ENCODE measurements at regions not wholly inside any gene's neighbourhood (a gene's known extent, or its start where the extent isn't known, plus 50 kb on each side); places are given as distances from the start of the nearest gene placed in this dataset.

GRCh38 chr13:85095418-85096272 is 703.6 kb downstream of the SLITRK6 start:
- no peaks in the 10 kb centered on the region for H3K36me3 ChIP-seq (replicated peaks; ENCODE audit: control insufficient read depth, insufficient read depth, low read length)
- H3K4me3 ChIP-seq (ENCODE audit: insufficient read depth, low read depth, low read length) = no peak overlapping the region
- no peak for DNase-seq
- H3K27me3 ChIP-seq (ENCODE audit: control insufficient read depth, insufficient read depth, low read length) = no peaks in the 10 kb centered on the region

- no peak for DNase-seq
Observed at GRCh38 chr13:85093808-85094207, 705.4 kb downstream of the SLITRK6 start.

GRCh38 chr13:85091631-85092234 is 707.5 kb downstream of the SLITRK6 start:
- no peak for DNase-seq

More at GRCh38 chr13:85093808-85094207, 705.4 kb downstream of the SLITRK6 start:
- no peak overlapping the region for H3K4me3 ChIP-seq (ENCODE audit: insufficient read depth, low read depth, low read length)
- no peaks in the 10 kb centered on the region for H3K36me3 ChIP-seq (replicated peaks; ENCODE audit: control insufficient read depth, insufficient read depth, low read length)
- no peaks in the 10 kb centered on the region for H3K27me3 ChIP-seq (ENCODE audit: control insufficient read depth, insufficient read depth, low read length)

DNA sequence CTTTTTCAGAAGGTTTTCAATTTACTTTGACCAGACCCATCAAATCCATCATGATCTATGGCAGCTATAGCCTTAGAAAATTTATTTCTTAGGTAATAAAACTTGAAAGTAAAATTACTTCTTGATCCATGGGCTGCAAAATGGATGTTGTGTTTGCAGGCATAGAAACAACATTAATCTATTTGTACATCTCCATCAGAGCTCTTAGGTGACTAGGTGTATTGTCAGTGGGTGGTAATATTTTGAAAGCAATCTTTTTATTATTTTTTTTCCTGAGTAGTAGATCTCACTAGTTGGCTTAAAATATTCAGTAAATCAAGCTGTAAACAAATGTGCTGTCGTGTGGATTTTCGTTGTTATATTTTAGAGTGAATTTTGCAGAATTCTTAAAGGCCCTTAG is 710.0 kb downstream of the SLITRK6 start:
- no peak for DNase-seq
- no peak overlapping the region for H3K4me3 ChIP-seq (ENCODE audit: insufficient read depth, low read depth, low read length)

More at GRCh38 chr13:85091631-85092234, 707.5 kb downstream of the SLITRK6 start:
- no peaks in the 10 kb centered on the region for H3K36me3 ChIP-seq (replicated peaks; ENCODE audit: control insufficient read depth, insufficient read depth, low read length)
- no peaks in the 10 kb centered on the region for H3K27me3 ChIP-seq (ENCODE audit: control insufficient read depth, insufficient read depth, low read length)
- no peak overlapping the region for H3K4me3 ChIP-seq (ENCODE audit: insufficient read depth, low read depth, low read length)

GRCh38 chr13:85080691-85081090 is 718.5 kb downstream of the SLITRK6 start:
- Histone ChIP-seq H3K4me3 (ENCODE audit: insufficient read depth, low read depth, low read length) (no peak overlapping the region), H3K36me3 (replicated peaks; ENCODE audit: control insufficient read depth, insufficient read depth, low read length) (no peaks in the 10 kb centered on the region), H3K27me3 (ENCODE audit: control insufficient read depth, insufficient read depth, low read length) (no peaks in the 10 kb centered on the region)
- no peak for DNase-seq

More for the DNA sequence above, 710.0 kb downstream of the SLITRK6 start:
- Histone ChIP-seq H3K36me3 (replicated peaks; ENCODE audit: control insufficient read depth, insufficient read depth, low read length) (no peaks in the 10 kb centered on the region), H3K27me3 (ENCODE audit: control insufficient read depth, insufficient read depth, low read length) (no peaks in the 10 kb centered on the region)

DNA sequence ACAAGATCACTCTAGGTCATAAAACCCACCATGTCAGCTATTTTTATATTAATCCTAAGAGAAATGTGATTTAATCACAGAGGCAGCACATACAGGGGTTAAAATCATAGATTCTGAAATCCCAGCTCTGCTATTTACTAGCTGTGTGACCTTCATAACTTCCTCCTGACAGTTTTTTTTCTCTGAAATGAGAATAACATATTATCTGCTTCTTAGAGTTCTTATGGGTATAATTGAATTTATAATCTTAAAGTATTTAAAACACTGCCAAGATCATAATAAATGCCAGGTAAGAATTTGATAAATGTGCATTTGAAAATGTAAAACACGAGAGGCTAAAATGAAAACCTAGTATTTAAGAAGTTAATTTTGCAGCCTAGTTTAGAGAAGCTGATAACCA is 722.9 kb downstream of the SLITRK6 start:
- H3K4me3 ChIP-seq (ENCODE audit: insufficient read depth, low read depth, low read length) = no peak overlapping the region
- H3K36me3 ChIP-seq (replicated peaks; ENCODE audit: control insufficient read depth, insufficient read depth, low read length) = no peaks in the 10 kb centered on the region
- no peak for DNase-seq
- no peaks in the 10 kb centered on the region for H3K27me3 ChIP-seq (ENCODE audit: control insufficient read depth, insufficient read depth, low read length)

DNA sequence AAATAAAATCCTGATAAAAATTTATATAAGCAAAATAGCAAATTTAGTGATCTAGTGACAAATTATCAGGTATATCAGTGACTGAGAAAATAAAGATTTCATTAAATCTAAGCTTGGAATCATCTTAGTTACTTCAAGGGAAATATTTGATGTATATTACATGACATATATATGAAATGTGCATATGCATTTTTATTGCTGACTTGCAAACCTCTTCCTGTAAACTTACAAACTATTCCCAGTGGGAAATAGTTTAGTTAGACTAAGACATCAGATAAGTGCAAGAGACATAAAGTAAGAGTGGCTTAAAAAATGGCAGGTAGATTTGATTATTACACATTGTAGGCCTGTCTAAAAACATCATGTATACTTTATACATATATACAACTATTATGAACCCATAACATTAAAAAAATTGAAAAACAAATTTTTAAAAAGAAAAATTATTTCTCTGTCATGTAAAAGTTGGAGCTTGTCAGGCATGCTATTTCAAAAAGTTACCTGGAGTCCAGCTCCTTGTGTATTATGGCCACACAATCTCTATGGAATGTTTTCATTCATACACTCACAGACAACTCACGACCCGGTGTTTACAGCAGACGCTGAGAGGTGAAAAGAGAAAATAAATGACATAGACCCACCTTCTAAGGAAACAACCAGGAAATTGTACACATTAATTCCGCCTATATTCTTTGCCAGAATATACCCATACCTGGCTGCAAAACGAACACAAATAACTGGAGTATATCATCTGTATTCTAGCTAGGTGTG is 724.5 kb downstream of the SLITRK6 start:
- no peak for DNase-seq
- H3K4me3 ChIP-seq (ENCODE audit: insufficient read depth, low read depth, low read length) = no peak overlapping the region
- no peaks in the 10 kb centered on the region for H3K36me3 ChIP-seq (replicated peaks; ENCODE audit: control insufficient read depth, insufficient read depth, low read length)
- H3K27me3 ChIP-seq (ENCODE audit: control insufficient read depth, insufficient read depth, low read length) = no peaks in the 10 kb centered on the region

DNA sequence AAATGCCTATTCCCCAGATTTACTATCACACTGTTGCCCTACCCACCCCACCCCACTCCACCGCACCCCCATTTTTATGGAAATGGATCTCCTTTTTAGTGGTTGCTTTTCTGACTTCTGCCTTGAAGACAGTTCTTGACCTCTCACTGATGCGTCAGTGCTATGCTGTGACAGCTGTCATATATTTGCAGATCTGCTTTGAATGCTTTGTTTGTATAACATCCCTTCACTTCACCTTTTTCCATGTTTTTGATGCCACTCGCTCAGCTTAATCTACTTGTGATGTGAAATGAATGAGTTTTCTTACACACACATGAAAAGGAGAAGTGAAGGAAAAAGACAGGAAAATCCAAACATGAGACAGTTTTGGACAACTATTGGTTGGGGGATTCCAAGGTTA is 731.0 kb downstream of the SLITRK6 start:
- Histone ChIP-seq H3K4me3 (ENCODE audit: insufficient read depth, low read depth, low read length) (no peak overlapping the region), H3K36me3 (replicated peaks; ENCODE audit: control insufficient read depth, insufficient read depth, low read length) (no peaks in the 10 kb centered on the region), H3K27me3 (ENCODE audit: control insufficient read depth, insufficient read depth, low read length) (no peaks in the 10 kb centered on the region)
- DNase-seq = no peak

DNA sequence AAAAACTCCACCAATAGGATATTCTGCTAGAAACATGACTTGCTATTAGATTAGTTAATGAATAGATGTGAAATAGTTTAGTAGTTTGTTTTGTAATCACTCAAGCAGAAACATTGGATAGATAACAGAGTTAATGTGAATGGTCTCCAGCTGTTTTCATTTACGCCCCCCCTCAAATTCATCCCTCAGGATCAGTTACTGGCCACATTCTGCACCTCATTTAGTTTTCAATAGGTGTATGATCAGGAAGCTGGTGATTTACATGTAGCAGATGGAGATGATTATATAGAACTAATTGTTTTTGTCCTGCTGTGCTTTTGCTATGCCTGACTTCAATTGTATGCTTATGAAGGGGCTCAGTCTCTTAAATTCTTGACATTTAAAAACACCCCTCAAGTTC is 759.0 kb downstream of the SLITRK6 start:
- DNase-seq = no peak
- Histone ChIP-seq H3K36me3 (replicated peaks; ENCODE audit: control insufficient read depth, insufficient read depth, low read length) (no peaks in the 10 kb centered on the region), H3K27me3 (ENCODE audit: control insufficient read depth, insufficient read depth, low read length) (no peaks in the 10 kb centered on the region), H3K4me3 (ENCODE audit: insufficient read depth, low read depth, low read length) (no peak overlapping the region)

GRCh38 chr13:85031771-85032170 is 767.4 kb downstream of the SLITRK6 start:
- DNase-seq = no peak
- Histone ChIP-seq H3K36me3 (replicated peaks; ENCODE audit: control insufficient read depth, insufficient read depth, low read length) (no peaks in the 10 kb centered on the region), H3K4me3 (ENCODE audit: insufficient read depth, low read depth, low read length) (no peak overlapping the region), H3K27me3 (ENCODE audit: control insufficient read depth, insufficient read depth, low read length) (no peaks in the 10 kb centered on the region)

DNA sequence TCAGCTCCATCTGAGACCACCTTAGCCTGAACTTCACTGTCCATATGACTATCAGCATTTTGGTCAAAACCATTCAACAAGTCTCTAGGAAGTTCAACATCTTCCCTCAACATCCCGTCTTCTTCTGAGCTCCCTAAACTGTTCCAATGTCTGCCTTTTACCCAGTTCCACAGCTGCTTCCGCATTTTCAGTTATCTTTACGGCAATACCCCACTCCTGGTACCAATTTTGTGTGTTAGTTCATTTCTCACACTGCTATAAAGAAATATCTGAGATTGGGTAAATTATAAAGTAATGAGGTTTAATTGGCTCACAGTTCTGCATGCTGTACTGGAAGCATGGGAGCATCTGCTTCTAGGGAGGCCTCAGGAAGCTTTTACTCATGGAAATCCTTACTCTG is 771.2 kb downstream of the SLITRK6 start:
- Histone ChIP-seq H3K27me3 (ENCODE audit: control insufficient read depth, insufficient read depth, low read length) (no peaks in the 10 kb centered on the region), H3K36me3 (replicated peaks; ENCODE audit: control insufficient read depth, insufficient read depth, low read length) (no peaks in the 10 kb centered on the region), H3K4me3 (ENCODE audit: insufficient read depth, low read depth, low read length) (no peak overlapping the region)
- DNase-seq = no peak

DNA sequence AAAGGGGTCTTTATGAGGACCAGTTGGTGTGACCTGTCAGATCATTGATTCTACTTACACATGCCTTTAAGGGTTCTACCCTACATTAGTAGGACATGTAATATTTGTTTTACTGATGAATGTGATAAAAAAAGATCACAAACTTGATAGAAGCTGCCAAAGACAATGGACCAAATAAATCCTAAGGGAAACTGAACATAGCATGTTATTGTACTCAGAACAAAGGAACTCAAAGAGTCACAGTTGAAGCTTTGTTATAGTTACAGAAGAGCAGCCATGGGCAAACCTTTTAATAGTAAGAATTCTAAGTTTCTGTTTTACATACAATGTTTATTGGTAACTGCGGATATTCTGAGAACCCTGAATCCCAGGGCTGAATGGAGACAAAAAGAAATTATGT is 780.1 kb downstream of the SLITRK6 start:
- no peak for DNase-seq
- H3K36me3 ChIP-seq (replicated peaks; ENCODE audit: control insufficient read depth, insufficient read depth, low read length) = no peaks in the 10 kb centered on the region
- no peaks in the 10 kb centered on the region for H3K27me3 ChIP-seq (ENCODE audit: control insufficient read depth, insufficient read depth, low read length)
- H3K4me3 ChIP-seq (ENCODE audit: insufficient read depth, low read depth, low read length) = no peak overlapping the region

- H3K27me3 ChIP-seq (ENCODE audit: control insufficient read depth, insufficient read depth, low read length) = no peaks in the 10 kb centered on the region
- no peaks in the 10 kb centered on the region for H3K36me3 ChIP-seq (replicated peaks; ENCODE audit: control insufficient read depth, insufficient read depth, low read length)
- DNase-seq = no peak
- no peak overlapping the region for H3K4me3 ChIP-seq (ENCODE audit: insufficient read depth, low read depth, low read length)
Observed at GRCh38 chr13:85013006-85013405, 786.2 kb downstream of the SLITRK6 start.

GRCh38 chr13:85009447-85009846 is 789.8 kb downstream of the SLITRK6 start:
- no peak for DNase-seq
- no peaks in the 10 kb centered on the region for H3K36me3 ChIP-seq (replicated peaks; ENCODE audit: control insufficient read depth, insufficient read depth, low read length)
- no peaks in the 10 kb centered on the region for H3K27me3 ChIP-seq (ENCODE audit: control insufficient read depth, insufficient read depth, low read length)
- no peak overlapping the region for H3K4me3 ChIP-seq (ENCODE audit: insufficient read depth, low read depth, low read length)

DNA sequence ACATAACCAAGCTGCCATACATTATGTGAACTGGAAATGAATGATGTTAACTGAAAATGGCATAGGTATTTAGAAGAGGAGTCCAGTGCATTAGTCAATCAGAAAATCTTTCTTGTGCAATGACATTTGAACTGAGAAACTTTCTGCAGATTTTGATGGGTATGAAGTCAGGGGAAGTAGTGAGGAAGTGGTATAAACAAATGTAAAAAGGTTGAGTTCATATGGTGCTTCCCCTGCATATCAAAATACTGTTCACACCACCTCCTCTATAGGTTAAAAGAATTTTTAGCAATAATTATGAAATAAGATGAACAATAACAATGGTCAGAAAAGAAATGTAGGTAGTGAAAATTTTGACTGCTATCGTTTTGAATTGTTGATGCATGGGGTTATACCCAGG is 800.0 kb downstream of the SLITRK6 start:
- no peak overlapping the region for H3K4me3 ChIP-seq (ENCODE audit: insufficient read depth, low read depth, low read length)
- H3K36me3 ChIP-seq (replicated peaks; ENCODE audit: control insufficient read depth, insufficient read depth, low read length) = no peaks in the 10 kb centered on the region
- H3K27me3 ChIP-seq (ENCODE audit: control insufficient read depth, insufficient read depth, low read length) = no peaks in the 10 kb centered on the region
- no peak for DNase-seq
